GM12865 (cell line): ENCODE measurements at regions not wholly inside any gene's neighbourhood (a gene's known extent, or its start where the extent isn't known, plus 50 kb on each side); places are given as distances from the start of the nearest gene placed in this dataset.

ENCODE experiments used
- DNase-seq: peaks from one replicate; pipeline ENCODE4 v3.0.0; 2010; ENCODE audit warnings: low read depth
- H3K4me3 ChIP-seq: 2 replicates; pipeline ENCODE4 v1.5.1; 2011; ENCODE audit warnings: mild to moderate bottlenecking, low read depth, low read length, control low read depth
- CTCF ChIP-seq: IDR thresholded peaks from 2 replicates; pipeline ENCODE4 v1.5.1; 2011; ENCODE audit warnings: low read length, control low read depth, low read depth, inconsistent platforms; ENCODE audit not compliant: insufficient read depth; ENCODE audit errors: missing control alignments

- no peak for DNase-seq
- no peak for TF ChIP-seq CTCF
- H3K4me3 ChIP-seq: no peak overlapping the region
Observed at GRCh38 chr18:55794288-55795052, 206.5 kb upstream of the TCF4 start.

GRCh38 chr18:55790296-55790695 is 202.3 kb upstream of the TCF4 start:
- no peak overlapping the region for H3K4me3 ChIP-seq
- no peak for DNase-seq
- TF ChIP-seq CTCF: no peak

GRCh38 chr18:55787536-55788073 is 199.6 kb upstream of the TCF4 start:
- no peak overlapping the region for H3K4me3 ChIP-seq
- no peak for DNase-seq
- no peak for TF ChIP-seq CTCF

GRCh38 chr18:55786651-55787272 is 198.8 kb upstream of the TCF4 start:
- no peak for TF ChIP-seq CTCF
- no peak for DNase-seq
- H3K4me3 ChIP-seq: no peak overlapping the region

- DNase-seq: no peak
- H3K4me3 ChIP-seq: no peak overlapping the region
- no peak for TF ChIP-seq CTCF
Observed at GRCh38 chr18:55783921-55784320, 195.9 kb upstream of the TCF4 start.

- H3K4me3 ChIP-seq: no peak overlapping the region
- peak; percentile 33 for TF ChIP-seq CTCF
- peak; percentile 27 for DNase-seq
Observed at GRCh38 chr18:55781481-55781957, 193.5 kb upstream of the TCF4 start.

- no peak for DNase-seq
- H3K4me3 ChIP-seq: no peak overlapping the region; the same call in 1 of the 2 replicates
- no peak for TF ChIP-seq CTCF
Observed at GRCh38 chr18:55780586-55781071, 192.6 kb upstream of the TCF4 start.
